IPS-18a (cell line): ENCODE measurements at regions not wholly inside any gene's neighbourhood (a gene's known extent, or its start where the extent isn't known, plus 50 kb on each side); places are given as distances from the start of the nearest gene placed in this dataset.

ENCODE experiments used
- H3K27ac ChIP-seq: one replicate; pipeline ENCODE4 v1.5.1; 2013; ENCODE audit warnings: low read length
- H3K27me3 ChIP-seq: one replicate; pipeline ENCODE4 v1.6.1; 2013; ENCODE audit warnings: mild to moderate bottlenecking, low read length; ENCODE audit not compliant: control insufficient read depth, insufficient read depth
- H3K36me3 ChIP-seq: one replicate; pipeline ENCODE4 v1.6.1; 2013; ENCODE audit warnings: low read depth, low read length; ENCODE audit not compliant: control insufficient read depth
- H3K4me1 ChIP-seq: one replicate; pipeline ENCODE4 v1.6.1; 2013; ENCODE audit warnings: low read depth, low read length; ENCODE audit not compliant: control insufficient read depth
- H3K4me3 ChIP-seq: one replicate; pipeline ENCODE4 v1.5.1; 2013; ENCODE audit warnings: low read length
- H3K9ac ChIP-seq: one replicate; pipeline ENCODE4 v1.6.1; 2013; ENCODE audit warnings: mild to moderate bottlenecking, low read length, moderate library complexity
- H3K9me3 ChIP-seq: one replicate; pipeline ENCODE4 v1.6.1; 2013; ENCODE audit warnings: low read depth, low read length; ENCODE audit not compliant: control insufficient read depth

DNA sequence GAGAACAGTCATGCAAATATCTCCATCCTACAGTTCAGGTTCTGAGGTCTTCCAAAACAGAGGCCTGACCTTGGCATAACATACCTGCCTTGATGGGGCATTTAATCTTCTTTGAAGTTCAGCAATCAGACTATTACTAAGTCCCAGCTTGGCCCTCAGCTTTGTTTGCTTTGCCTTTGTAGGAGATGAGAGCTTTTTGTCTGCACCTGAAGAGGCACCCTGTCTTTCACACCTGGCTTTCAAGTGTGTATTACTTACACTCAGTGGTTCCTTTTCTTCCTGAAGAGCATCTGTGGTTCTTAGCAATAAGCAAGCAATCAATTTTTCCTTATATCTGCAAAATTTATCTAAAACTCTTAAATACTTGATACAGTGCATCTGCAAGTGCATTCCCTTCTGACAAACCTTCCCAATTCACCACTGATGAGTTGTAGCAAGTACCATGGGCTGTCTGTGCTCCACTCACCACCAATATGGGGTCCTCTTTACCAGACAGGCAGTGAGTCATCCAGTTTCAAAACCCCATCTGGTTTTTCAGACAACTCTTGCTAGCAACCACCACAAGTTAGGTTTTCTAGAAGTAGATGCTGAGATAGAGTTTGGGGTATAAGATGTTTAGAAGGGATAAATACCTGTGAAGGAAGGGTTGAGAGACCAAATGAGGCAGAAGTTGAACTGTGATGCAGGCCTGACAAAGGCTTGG lies 100.2 kb downstream of the HINT1 start:
- Histone ChIP-seq H3K36me3 (no peaks in the 10 kb centered on the region), H3K9ac (no peak overlapping the region), H3K27me3 (no peaks in the 10 kb centered on the region), H3K4me3 (no peak overlapping the region), H3K27ac (no peak overlapping the region), H3K4me1 (no peaks in the 10 kb centered on the region), H3K9me3 (peaks cover 4% of the 10 kb centered on the region)

DNA sequence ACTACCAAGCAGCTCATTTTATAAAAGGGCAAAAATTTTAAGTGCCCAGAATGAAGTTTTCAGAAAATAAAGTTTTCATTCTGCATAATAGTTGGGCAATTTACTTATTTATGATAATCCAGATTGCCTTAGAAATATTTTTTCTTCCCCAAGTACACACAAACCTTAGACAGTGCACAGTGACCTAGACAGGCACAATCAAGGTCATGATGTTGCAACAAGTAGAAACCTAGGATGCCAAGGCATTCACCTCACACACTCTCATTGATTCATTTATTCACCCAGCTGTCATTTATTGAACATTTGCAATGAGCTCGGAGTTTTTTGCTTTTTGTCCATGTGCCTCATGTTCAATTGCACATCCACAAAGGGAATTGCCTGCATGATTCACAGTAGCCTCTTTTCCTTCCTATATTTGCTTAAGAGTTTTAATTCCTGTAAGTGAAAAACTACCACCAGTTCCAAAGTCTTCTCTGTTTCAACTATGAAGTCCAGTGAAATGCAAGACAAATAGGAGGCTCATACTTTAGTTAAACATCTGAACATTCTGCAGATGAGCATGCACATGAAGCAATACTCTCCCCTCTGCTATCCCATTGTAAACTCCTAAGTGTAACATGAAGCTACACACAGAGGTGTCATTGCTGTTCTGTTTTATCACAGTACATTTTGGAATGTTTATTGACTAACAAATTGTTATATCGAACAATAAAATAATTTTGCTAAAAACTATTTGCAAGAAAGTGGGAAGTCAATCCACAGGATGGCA lies 122.9 kb downstream of the HINT1 start:
- Histone ChIP-seq H3K4me1 (no peaks in the 10 kb centered on the region), H3K27ac (no peak overlapping the region), H3K9ac (no peak overlapping the region), H3K27me3 (no peaks in the 10 kb centered on the region), H3K9me3 (no peaks in the 10 kb centered on the region), H3K4me3 (no peak overlapping the region), H3K36me3 (no peaks in the 10 kb centered on the region)

DNA sequence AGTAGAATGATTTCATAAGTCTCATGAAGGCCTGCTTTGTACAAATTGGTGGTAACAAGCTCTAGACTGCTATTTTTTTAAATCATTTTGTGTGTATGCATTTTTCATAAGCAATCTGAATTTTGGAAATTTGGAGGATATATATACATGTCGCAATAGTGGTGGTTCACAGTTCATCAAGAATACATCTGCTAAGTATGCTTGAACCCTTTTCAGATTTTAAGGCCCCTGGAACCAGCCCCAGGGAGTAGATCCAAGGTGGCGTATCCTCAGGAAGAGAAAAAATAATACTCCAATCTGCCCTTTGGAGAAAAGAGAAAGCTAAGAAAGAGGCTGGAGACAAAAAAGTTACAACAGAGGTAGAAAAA lies 141.6 kb downstream of the HINT1 start:
- H3K27ac ChIP-seq = no peak overlapping the region
- H3K9me3 ChIP-seq = no peaks in the 10 kb centered on the region

DNA sequence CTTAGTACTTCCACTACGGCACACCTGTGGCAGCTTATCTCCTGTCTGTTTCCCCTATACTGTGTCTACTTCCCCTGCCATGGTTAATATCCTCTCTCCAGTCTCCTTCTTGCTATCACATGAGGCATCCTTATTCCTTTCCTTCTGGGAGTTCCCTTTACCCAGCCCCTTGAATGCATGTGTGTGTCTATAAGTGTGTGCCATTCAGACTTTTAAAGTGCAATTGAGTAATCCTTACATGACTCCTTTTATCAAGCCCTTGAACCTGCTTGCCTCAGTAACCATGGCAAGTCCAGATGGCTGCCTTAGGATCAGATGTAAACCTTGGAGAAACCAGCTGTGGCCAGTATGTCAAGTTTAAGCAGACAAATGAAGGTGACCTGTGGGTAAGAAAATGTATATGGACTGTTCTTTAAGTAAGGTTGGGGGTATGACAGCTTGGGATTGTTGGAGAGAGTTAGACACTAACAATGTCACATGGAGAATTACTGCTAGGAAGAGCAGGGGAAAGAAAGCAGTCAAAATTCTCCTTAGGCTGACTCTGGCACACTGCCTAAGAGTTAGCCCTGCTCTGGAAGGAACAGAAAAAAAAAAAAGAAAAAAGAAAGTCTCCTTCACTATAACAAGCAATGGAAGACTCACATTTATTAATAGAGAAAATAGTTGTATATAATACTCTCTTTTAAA lies 142.1 kb downstream of the HINT1 start:
- Histone ChIP-seq H3K27me3 (no peaks in the 10 kb centered on the region), H3K4me1 (no peaks in the 10 kb centered on the region), H3K27ac (no peak overlapping the region), H3K9ac (no peak overlapping the region), H3K9me3 (no peaks in the 10 kb centered on the region), H3K36me3 (no peaks in the 10 kb centered on the region), H3K4me3 (no peak overlapping the region)

More for the DNA sequence above, 141.6 kb downstream of the HINT1 start:
- no peaks in the 10 kb centered on the region for H3K4me1 ChIP-seq
- H3K9ac ChIP-seq = no peak overlapping the region
- no peak overlapping the region for H3K4me3 ChIP-seq
- no peaks in the 10 kb centered on the region for H3K36me3 ChIP-seq
- no peaks in the 10 kb centered on the region for H3K27me3 ChIP-seq

DNA sequence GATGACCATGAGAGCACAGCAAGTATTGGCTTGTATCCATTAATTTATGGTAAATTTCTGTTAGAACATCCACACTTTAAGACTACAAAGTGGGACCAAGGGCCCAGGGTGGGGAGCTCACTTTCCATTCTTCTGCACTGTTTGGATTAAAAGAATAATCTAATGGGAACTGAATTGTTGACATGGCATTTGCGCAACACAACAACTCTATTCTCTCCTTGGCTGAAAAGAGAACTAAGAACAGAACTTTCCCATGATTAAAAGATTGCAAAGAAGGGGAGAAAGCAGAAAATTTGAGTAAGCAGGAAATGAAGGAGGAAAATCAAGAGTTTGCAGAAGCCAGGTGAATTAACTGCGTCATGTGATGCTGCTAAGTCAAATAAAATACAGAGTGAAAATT lies 143.4 kb downstream of the HINT1 start:
- Histone ChIP-seq H3K36me3 (no peaks in the 10 kb centered on the region), H3K9me3 (no peaks in the 10 kb centered on the region), H3K4me3 (no peak overlapping the region), H3K27ac (no peak overlapping the region), H3K4me1 (no peaks in the 10 kb centered on the region), H3K9ac (no peak overlapping the region), H3K27me3 (no peaks in the 10 kb centered on the region)

DNA sequence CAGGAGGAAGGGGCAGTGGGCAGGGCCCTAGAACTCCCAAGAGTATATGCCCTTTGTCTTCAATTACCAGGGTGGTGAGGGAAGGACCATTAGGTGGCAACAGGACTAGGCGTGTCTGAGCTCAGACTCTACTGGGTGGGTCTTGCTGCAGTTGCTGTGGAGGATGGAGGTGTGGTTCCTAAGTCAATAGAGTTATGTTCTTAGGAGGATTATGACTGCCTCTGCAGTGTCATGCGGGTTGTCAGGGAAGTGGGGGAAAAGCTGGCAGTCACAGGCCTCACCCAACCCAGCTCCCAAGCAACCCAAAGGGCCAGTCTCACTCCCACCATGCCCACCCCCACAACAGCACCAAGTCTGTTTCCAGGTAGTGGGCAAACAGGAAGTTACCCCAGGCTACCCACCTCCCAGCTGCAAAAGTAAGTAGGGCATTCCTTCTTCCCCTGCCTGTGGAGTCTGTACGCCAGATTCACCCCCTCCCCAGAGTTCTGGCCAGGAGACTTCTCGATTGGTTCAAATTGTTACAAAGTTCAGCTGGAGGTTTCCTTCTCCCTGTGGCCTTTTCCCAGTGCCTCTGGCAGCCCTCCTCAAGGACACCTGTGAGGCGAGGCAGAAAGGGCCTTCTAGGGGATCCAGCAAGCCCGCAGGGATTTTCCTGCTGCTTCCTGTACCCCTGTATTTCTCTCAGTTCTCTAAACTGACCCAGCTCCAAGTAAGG lies 145.3 kb downstream of the HINT1 start:
- H3K27ac ChIP-seq = no peak overlapping the region
- no peaks in the 10 kb centered on the region for H3K27me3 ChIP-seq
- H3K4me1 ChIP-seq = no peaks in the 10 kb centered on the region
- H3K4me3 ChIP-seq = no peak overlapping the region
- no peaks in the 10 kb centered on the region for H3K36me3 ChIP-seq
- H3K9me3 ChIP-seq = no peaks in the 10 kb centered on the region
- no peak overlapping the region for H3K9ac ChIP-seq

DNA sequence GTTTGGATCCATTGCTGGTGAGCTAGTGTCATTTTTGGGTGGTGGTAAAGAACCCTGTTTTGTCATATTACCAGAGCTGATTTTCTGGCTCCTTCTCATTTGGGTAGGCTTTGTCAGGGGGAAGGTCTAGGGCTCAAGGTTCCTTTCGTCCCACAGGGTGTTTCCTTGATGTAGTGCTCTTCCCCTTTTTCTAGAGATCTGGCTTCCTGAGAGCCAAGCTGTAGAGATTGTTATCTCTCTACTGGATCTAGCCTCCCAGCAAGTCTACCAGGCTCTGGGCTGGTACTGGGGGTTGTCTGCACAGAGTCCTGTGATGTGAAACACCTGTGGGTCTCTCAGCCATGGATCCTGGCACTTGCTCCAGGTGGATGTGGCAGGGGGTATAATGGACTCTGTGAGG lies 145.9 kb downstream of the HINT1 start:
- Histone ChIP-seq H3K4me3 (no peak overlapping the region), H3K27me3 (no peaks in the 10 kb centered on the region), H3K9ac (no peak overlapping the region), H3K4me1 (no peaks in the 10 kb centered on the region), H3K36me3 (no peaks in the 10 kb centered on the region), H3K27ac (no peak overlapping the region), H3K9me3 (no peaks in the 10 kb centered on the region)

DNA sequence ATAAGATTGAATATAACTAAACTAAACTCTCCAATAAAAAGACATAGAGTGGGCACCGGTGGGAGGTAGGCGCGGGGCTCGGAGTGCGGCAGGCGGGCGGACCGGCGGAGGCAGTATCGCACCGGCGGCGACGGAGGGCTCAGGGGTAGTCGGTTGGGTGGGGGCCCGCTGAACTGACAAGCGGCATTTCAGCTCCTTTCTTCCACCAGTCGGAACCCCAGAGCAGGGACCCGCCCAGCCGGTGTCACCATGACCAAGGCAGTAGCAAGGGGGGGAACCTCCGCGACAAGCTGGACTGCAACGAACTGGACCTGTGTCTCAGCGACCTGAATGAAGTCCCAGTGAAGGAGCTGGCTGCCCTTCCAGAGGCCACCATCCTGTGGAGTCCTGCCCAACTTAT lies 156.7 kb downstream of the HINT1 start:
- Histone ChIP-seq H3K9me3 (no peaks in the 10 kb centered on the region), H3K27ac (no peak overlapping the region), H3K9ac (no peak overlapping the region), H3K4me3 (no peak overlapping the region), H3K4me1 (no peaks in the 10 kb centered on the region), H3K36me3 (no peaks in the 10 kb centered on the region), H3K27me3 (no peaks in the 10 kb centered on the region)

DNA sequence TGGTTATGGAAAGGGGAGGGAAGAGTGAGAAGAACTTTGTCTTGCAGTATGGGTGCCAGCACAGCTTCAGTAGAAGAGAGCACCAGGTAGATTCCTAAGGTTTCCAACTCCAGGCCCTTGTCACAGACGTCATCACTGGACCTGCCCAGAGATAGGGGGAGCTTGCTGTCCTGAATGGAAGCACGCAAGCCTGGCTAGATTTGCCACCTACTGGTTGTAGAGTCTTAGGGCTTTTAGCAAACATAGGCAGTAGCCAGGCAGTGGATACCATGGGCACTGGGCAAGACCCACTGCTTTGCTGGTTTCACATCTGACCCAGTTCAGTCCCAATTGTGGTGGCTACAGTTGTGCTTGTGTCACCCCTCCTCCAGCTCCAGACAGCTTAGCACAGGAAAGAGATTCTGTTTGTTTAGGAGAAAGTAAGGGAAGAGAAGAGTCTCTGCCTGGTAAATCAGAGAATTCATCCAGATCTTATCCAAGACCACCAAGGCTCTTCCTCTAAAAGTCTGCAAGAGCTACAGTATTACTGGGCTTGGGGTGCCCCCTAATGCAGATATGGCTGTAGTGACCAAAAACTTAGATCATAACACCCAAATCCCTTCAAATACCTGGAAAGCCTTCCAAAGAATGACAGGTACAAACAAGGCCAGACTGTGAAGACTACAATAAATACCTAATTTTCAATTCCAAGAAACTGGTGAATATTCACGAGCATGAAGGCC lies 158.9 kb downstream of the HINT1 start:
- Histone ChIP-seq H3K4me1 (no peaks in the 10 kb centered on the region), H3K9ac (no peak overlapping the region), H3K4me3 (no peak overlapping the region), H3K27ac (no peak overlapping the region), H3K9me3 (no peaks in the 10 kb centered on the region), H3K27me3 (no peaks in the 10 kb centered on the region), H3K36me3 (no peaks in the 10 kb centered on the region)

DNA sequence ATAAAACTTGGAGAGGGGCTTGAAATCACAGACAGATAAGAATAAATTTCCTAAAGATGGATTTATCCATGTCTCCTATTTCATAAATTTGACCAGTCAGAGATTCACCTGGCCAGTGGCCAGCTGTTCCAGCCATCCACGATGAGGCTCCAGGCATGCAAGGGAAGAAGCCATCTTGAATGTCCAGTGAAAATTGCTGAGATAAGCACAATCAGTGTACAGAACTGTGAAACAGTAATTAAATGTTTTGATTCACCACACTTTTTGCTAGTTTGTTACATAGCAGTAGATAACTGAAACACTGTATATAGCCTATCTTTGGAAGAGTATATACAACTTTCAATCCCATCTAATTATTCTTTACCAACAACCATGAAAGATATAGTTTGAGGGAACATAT lies 163.5 kb downstream of the HINT1 start:
- H3K36me3 ChIP-seq = no peaks in the 10 kb centered on the region
- H3K4me3 ChIP-seq = no peak overlapping the region
- no peaks in the 10 kb centered on the region for H3K9me3 ChIP-seq
- H3K27ac ChIP-seq = no peak overlapping the region
- no peak overlapping the region for H3K9ac ChIP-seq
- no peaks in the 10 kb centered on the region for H3K27me3 ChIP-seq
- peaks cover 11% of the 10 kb centered on the region for H3K4me1 ChIP-seq

DNA sequence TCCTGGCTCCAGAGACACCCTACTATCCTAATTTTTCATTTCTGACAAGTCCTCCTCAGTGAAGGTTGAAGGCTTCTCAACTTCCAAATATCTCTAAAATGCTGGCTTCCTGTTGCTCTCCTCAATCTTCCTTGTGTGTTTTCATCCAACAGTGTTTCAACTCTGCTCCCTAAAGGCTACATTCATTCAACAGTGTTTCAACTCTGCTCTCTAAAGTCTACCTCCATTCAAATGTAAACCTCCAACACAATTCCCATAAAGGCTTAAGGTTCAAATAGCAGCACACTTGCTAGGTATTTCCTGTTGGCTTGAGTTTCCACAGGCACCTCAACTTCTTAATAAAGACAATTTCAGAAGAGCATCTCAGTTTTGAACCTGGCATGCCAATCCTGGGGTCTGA lies 164.8 kb downstream of the HINT1 start:
- Histone ChIP-seq H3K4me1 (peaks cover 11% of the 10 kb centered on the region), H3K36me3 (no peaks in the 10 kb centered on the region), H3K4me3 (peak overlapping the region; percentile 8), H3K9ac (no peak overlapping the region), H3K27me3 (no peaks in the 10 kb centered on the region), H3K27ac (no peak overlapping the region), H3K9me3 (no peaks in the 10 kb centered on the region)
